AG09309 (cell line): ENCODE measurements at regions not wholly inside any gene's neighbourhood (a gene's known extent, or its start where the extent isn't known, plus 50 kb on each side); places are given as distances from the start of the nearest gene placed in this dataset.

Source experiments
- DNase-seq: peaks from one replicate; pipeline ENCODE4 v3.0.0-alpha.2; 2010; ENCODE audit warnings: low read depth
- H3K4me3 ChIP-seq: 2 replicates; pipeline ENCODE4 v1.5.1; 2011; ENCODE audit warnings: mild to moderate bottlenecking, low read depth, low read length, moderate library complexity; ENCODE audit not compliant: control insufficient read depth
- TF ChIP-seq, protein P1 (sequence below): IDR thresholded peaks from 2 replicates; pipeline ENCODE4 v1.5.1; 2011; ENCODE audit warnings: mild to moderate bottlenecking, low read depth, low read length, inconsistent platforms; ENCODE audit not compliant: insufficient read depth, control insufficient read depth; ENCODE audit errors: missing control alignments

DNA sequence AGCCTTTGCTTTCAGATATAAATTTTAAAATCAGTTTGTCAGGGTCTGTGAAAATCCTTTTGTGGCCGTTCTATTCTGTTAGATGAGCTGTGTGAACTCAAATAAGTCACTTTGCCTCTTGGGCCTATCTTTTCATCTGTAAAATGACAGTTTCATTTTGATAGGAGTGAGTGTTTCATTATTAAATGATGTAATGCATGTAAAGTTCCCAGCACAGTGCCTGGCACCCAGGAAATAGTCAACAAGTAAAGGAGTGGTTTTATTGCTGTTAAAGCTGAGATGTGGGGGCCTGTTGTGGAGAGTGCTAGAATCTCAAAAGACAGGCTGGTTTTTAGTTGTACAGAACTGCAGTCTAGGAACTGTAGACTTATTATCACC, 394.5 kb upstream of the CFAP20DC start:
- no peak for DNase-seq
- TF ChIP-seq, protein P1, sequence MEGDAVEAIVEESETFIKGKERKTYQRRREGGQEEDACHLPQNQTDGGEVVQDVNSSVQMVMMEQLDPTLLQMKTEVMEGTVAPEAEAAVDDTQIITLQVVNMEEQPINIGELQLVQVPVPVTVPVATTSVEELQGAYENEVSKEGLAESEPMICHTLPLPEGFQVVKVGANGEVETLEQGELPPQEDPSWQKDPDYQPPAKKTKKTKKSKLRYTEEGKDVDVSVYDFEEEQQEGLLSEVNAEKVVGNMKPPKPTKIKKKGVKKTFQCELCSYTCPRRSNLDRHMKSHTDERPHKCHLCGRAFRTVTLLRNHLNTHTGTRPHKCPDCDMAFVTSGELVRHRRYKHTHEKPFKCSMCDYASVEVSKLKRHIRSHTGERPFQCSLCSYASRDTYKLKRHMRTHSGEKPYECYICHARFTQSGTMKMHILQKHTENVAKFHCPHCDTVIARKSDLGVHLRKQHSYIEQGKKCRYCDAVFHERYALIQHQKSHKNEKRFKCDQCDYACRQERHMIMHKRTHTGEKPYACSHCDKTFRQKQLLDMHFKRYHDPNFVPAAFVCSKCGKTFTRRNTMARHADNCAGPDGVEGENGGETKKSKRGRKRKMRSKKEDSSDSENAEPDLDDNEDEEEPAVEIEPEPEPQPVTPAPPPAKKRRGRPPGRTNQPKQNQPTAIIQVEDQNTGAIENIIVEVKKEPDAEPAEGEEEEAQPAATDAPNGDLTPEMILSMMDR: no peak
- no peak overlapping the region for H3K4me3 ChIP-seq

DNA sequence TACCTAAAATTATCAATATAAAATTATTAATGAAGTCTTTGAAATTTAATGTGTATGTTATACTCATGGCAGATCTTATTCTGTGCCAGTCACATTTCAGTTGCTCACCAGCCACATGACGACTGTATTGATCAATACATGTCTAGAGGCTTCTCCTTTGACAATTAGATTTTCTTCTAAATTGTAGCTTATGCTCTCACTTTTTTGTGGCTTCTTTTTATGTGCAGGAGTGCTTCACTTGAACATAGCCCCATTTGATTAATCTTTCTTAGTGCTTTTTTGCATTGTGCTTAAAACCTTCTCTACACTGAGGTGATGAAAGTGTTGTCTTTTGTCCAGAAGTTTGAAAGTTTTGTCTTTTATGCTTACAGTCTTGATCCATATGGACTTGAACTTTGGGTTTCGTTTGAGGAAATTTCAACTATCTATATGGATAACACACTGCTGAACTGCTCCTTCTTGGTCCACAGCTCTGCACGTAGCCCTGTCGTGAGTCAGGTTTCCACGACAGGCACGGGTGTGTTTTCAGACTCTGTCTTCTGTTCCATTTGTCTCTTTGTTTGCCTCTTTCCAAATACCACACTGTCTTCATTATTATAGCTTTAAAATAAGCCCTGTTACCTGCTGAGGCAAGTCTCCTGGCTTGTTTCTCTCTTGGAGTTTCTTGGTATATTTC, 393.9 kb upstream of the CFAP20DC start:
- TF ChIP-seq, protein P1: no peak
- DNase-seq: no peak
- H3K4me3 ChIP-seq: no peak overlapping the region

DNA sequence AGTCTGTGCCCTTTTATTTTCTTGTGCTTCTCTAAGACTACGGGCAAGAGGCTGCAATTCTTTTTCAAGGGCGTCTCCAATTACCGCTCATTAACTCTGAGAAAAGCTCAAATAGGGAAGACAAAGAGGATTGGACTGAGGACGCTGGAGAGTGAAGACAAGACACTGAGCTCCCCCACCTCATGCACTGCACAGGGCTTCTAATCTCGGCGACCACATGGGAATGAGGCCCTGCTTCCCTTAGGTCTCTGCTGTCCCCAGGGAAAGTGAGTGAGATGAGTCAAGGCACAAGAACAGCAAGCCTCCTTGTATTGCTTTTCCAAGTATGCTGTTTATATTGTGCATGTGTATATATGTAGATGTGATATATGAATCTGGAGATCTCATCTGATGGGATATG, 392.2 kb upstream of the CFAP20DC start:
- no peak for DNase-seq
- no peak overlapping the region for H3K4me3 ChIP-seq
- TF ChIP-seq, protein P1: no peak

DNA sequence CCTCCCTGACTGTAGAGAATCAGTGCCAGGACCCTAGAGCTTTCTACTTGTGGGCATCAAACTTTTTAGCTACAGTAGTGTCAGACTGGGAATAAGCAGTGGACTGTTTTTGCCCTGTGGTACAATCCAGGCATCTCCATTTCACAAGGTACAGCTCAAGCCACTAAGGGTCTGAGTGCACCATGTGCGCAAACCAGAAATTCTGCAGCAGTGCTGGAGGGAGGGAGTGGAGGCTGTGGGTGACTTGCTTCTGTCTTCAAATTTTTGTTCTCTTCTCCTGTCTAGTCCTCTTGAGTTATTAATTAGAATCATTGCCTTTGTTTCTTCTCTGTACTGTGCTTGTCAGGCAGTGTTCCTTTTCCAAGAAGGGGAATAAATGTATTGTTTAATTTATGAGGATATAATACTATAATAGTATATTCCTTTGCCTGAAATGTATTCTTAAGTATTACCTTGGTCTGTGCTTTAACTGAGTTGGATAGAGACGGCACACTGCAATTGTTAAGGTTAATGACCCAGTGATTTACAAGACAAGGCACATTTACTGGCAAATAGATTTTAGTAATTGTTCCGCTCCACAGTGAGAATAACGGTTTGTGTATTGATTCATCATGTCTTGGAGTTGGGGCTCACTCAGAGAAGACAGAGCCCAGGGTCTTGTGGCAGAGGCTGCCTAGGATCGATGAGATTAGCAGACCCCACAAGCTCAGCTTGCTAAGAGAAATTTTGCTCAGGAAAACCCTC, 390.6 kb upstream of the CFAP20DC start:
- DNase-seq: no peak
- H3K4me3 ChIP-seq: no peak overlapping the region
- TF ChIP-seq, protein P1: no peak

DNA sequence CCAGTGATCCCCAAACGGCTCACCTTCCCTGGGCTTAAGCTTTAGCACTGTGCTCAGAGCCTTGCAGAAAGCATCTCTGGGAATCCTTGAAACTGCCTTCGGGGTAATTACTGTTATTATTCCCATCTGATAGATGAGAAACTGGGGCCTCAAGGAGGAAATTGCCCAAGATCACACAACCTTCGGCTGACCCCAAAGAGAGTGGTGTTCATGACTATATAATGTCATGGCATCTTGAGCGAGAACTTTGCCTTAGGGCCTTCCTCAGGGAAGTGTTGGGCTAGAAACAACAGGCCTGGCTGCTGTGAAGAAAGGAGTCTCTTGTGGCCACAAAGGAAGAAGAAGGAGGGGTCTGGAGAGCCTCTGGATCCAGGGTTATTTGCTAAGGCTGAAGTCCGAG, 388.7 kb upstream of the CFAP20DC start:
- DNase-seq: no peak
- TF ChIP-seq, protein P1: no peak

DNA sequence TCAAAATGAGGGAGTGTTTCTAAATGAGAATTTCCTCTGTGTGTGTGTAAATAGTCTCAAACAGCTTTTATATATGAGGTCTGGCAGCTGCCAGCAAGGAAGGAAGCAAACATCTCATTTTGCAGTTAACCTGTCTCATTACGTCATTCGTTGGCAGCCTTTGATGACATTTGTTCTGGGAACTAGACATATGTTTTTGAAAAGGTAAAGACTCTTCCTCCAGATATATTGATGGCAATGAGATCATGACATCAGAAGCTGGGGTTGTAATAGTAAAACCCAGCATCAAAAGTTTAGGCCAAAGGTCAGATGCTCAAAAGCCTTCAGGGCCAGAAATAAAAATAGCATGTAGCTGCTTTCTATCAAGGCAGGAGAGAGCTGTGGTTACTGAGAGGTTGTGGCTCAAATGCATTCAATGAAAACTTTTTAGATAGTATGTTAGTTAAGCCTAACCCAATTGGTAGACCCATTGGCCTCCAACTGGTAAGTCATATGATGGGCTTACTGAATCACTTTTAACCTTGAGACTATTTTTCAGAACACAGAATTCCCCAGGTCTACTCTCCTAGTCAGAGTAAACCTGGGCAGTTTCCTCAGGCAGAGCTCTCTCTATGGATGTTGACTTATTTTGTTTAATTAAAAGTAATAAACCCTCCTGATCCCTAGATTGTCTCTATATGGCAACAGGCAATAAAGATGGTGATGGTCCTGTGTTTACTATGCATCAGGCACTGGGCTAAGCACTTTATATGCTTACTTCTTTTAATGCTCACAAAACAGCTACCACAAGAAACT, 386.5 kb upstream of the CFAP20DC start:
- no peak for DNase-seq
- no peak overlapping the region for H3K4me3 ChIP-seq
- TF ChIP-seq, protein P1: no peak

More for the DNA sequence above, 388.7 kb upstream of the CFAP20DC start:
- H3K4me3 ChIP-seq: no peak overlapping the region
